HL-60 (cell line): ENCODE measurements at regions not wholly inside any gene's neighbourhood (a gene's known extent, or its start where the extent isn't known, plus 50 kb on each side); places are given as distances from the start of the nearest gene placed in this dataset.

Experiments
- CTCF ChIP-seq: IDR thresholded peaks from one replicate; pipeline ENCODE4 v1.5.1; 2011; ENCODE audit warnings: low read length, control low read depth, inconsistent platforms; ENCODE audit not compliant: insufficient read depth
- POLR2AphosphoS5 ChIP-seq: IDR thresholded peaks from 2 replicates; pipeline ENCODE4 v1.6.1; 2012; ENCODE audit warnings: low read depth
- SPI1 ChIP-seq: IDR thresholded peaks from 2 replicates; pipeline ENCODE4 v1.6.1; 2012; ENCODE audit warnings: low read depth, mild to moderate bottlenecking, borderline replicate concordance

- no peak for TF ChIP-seq CTCF
- TF ChIP-seq POLR2AphosphoS5: no peak
- no peak for TF ChIP-seq SPI1
Measured at GRCh38 chr15:46556010-46556409, 921.2 kb downstream of the SQOR start.
